ENCODE measurements at regions not wholly inside any gene's neighbourhood (a gene's known extent, or its start where the extent isn't known, plus 50 kb on each side); places are given as distances from the start of the nearest gene placed in this dataset.

GRCh38 chr13:84668637-84669036, 786.4 kb upstream of the SLITRK1 start:
- Histone ChIP-seq H3K9ac (ENCODE audit: low read length) (no peak overlapping the region), H3K9me3 (ENCODE audit: control extremely low read depth in 1 of 3, control insufficient read depth in 2 of 3, insufficient read depth in 1 of 3, low read length in 2 of 3) (no peaks in the 10 kb centered on the region), H2AFZ (ENCODE audit: insufficient read depth, low read depth, low read length, poor library complexity, severe bottlenecking) (no peak overlapping the region), H3K79me2 (ENCODE audit: control insufficient read depth, insufficient read depth, low read length) (no peaks in the 10 kb centered on the region), H3K27me3 (replicated peaks in 1 of 4; ENCODE audit: control extremely low read depth in 1 of 4, control insufficient read depth in 3 of 4, insufficient read depth in 4 of 4, low read length in 3 of 4) (no peaks in the 10 kb centered on the region), H3K36me3 (replicated peaks in 1 of 2; ENCODE audit: control extremely low read depth in 1 of 2, control insufficient read depth in 1 of 2, extremely low read depth in 1 of 2, insufficient read depth in 2 of 2, low read length in 1 of 2) (no peaks in the 10 kb centered on the region), H3K27ac (ENCODE audit: low read length in 2 of 2) (no peak overlapping the region), H3K4me2 (replicated peaks; ENCODE audit: low read depth, low read length, poor library complexity, severe bottlenecking) (no peak overlapping the region), H3K4me1 (ENCODE audit: control insufficient read depth in 2 of 2, insufficient read depth in 2 of 2, low read length in 2 of 2) (no peaks in the 10 kb centered on the region), H4K20me1 (ENCODE audit: control insufficient read depth, insufficient read depth, low read length, poor library complexity, severe bottlenecking) (no peaks in the 10 kb centered on the region), H3K4me3 (ENCODE audit: control extremely low read depth in 1 of 5, extremely low read depth in 1 of 5, insufficient read depth in 1 of 5, low read depth in 2 of 5, low read length in 4 of 5) (no peak overlapping the region)
- ChIA-PET CTCF (no interaction called here), POLR2A (no interaction called here)
- Mint-ChIP-seq H3K9me3 (ENCODE audit: insufficient read depth) (no peaks in the 10 kb centered on the region), H3K27me3 (no peaks in the 10 kb centered on the region), H3K4me3 (no peak overlapping the region), H3K4me1 (no peaks in the 10 kb centered on the region), H3K27ac (no peak overlapping the region)
- no peak for ATAC-seq (ENCODE audit: low read depth)
- DNase-seq, result no peak
- no CpG with 5 or more reads among the region's 1 CpG for WGBS (ENCODE audit: insufficient coverage)
- intact Hi-C loops (cut with micrococcal nuclease), result no loop called here
- no peak for TF ChIP-seq EZH2 (IDR thresholded peaks at IDR 0.05; ENCODE audit: borderline replicate concordance, insufficient read depth, low read depth, low read length, poor library complexity, severe bottlenecking)
- TF ChIP-seq, protein P1, sequence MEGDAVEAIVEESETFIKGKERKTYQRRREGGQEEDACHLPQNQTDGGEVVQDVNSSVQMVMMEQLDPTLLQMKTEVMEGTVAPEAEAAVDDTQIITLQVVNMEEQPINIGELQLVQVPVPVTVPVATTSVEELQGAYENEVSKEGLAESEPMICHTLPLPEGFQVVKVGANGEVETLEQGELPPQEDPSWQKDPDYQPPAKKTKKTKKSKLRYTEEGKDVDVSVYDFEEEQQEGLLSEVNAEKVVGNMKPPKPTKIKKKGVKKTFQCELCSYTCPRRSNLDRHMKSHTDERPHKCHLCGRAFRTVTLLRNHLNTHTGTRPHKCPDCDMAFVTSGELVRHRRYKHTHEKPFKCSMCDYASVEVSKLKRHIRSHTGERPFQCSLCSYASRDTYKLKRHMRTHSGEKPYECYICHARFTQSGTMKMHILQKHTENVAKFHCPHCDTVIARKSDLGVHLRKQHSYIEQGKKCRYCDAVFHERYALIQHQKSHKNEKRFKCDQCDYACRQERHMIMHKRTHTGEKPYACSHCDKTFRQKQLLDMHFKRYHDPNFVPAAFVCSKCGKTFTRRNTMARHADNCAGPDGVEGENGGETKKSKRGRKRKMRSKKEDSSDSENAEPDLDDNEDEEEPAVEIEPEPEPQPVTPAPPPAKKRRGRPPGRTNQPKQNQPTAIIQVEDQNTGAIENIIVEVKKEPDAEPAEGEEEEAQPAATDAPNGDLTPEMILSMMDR (IDR thresholded peaks at IDR 0.05), result no peak

DNA sequence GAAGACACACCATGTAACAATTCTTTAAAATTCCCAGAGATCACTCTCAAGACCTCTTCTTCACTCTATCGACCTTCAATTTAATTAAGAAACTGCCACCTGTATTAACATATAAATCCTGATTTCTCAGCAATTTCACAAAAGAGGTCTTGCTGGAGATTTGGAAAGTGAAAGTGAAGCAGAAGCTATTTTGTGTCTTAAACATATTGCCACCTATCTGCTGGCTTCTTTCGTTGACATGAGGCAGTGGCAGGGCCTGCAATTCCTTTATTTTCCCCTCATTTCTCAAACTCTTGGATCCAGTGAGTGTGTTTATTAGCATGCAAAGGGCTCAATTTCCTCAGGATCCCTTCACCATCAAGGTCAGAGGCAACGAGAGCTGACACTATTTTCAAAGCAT, 780.2 kb upstream of the SLITRK1 start:
- Histone ChIP-seq H3K9ac (ENCODE audit: low read length) (no peak overlapping the region), H3K79me2 (ENCODE audit: control insufficient read depth, insufficient read depth, low read length) (no peaks in the 10 kb centered on the region), H3K27me3 (replicated peaks in 1 of 4; ENCODE audit: control extremely low read depth in 1 of 4, control insufficient read depth in 3 of 4, insufficient read depth in 4 of 4, low read length in 3 of 4) (no peaks in the 10 kb centered on the region), H3K4me3 (ENCODE audit: control extremely low read depth in 1 of 5, extremely low read depth in 1 of 5, insufficient read depth in 1 of 5, low read depth in 2 of 5, low read length in 4 of 5) (no peak overlapping the region), H3K9me3 (ENCODE audit: control extremely low read depth in 1 of 3, control insufficient read depth in 2 of 3, insufficient read depth in 1 of 3, low read length in 2 of 3) (no peaks in the 10 kb centered on the region), H2AFZ (ENCODE audit: insufficient read depth, low read depth, low read length, poor library complexity, severe bottlenecking) (no peak overlapping the region), H3K4me2 (replicated peaks; ENCODE audit: low read depth, low read length, poor library complexity, severe bottlenecking) (no peak overlapping the region), H3K4me1 (ENCODE audit: control insufficient read depth in 2 of 2, insufficient read depth in 2 of 2, low read length in 2 of 2) (no peaks in the 10 kb centered on the region), H4K20me1 (ENCODE audit: control insufficient read depth, insufficient read depth, low read length, poor library complexity, severe bottlenecking) (no peaks in the 10 kb centered on the region), H3K27ac (ENCODE audit: low read length in 2 of 2) (no peak overlapping the region), H3K36me3 (replicated peaks in 1 of 2; ENCODE audit: control extremely low read depth in 1 of 2, control insufficient read depth in 1 of 2, extremely low read depth in 1 of 2, insufficient read depth in 2 of 2, low read length in 1 of 2) (no peaks in the 10 kb centered on the region)
- Mint-ChIP-seq H3K4me3 (no peak overlapping the region), H3K4me1 (no peaks in the 10 kb centered on the region), H3K27me3 (no peaks in the 10 kb centered on the region), H3K27ac (no peak overlapping the region), H3K9me3 (ENCODE audit: insufficient read depth) (peaks cover 3% of the 10 kb centered on the region)
- ATAC-seq (ENCODE audit: low read depth) (no peak), DNase-seq (no peak)
- CTCF ChIA-PET, result no interaction called here
- WGBS (ENCODE audit: insufficient coverage), result no CpG with 5 or more reads among the region's 3 CpGs
- POLR2A ChIA-PET, result no interaction called here
- intact Hi-C loops (cut with micrococcal nuclease), result no loop called here
- TF ChIP-seq, protein P1 (IDR thresholded peaks at IDR 0.05), result no peak
- no peak for TF ChIP-seq EZH2 (IDR thresholded peaks at IDR 0.05; ENCODE audit: borderline replicate concordance, insufficient read depth, low read depth, low read length, poor library complexity, severe bottlenecking)

Measured in B cell (primary cell).